ENCODE measurements at regions not wholly inside any gene's neighbourhood (a gene's known extent, or its start where the extent isn't known, plus 50 kb on each side); places are given as distances from the start of the nearest gene placed in this dataset.

DNA sequence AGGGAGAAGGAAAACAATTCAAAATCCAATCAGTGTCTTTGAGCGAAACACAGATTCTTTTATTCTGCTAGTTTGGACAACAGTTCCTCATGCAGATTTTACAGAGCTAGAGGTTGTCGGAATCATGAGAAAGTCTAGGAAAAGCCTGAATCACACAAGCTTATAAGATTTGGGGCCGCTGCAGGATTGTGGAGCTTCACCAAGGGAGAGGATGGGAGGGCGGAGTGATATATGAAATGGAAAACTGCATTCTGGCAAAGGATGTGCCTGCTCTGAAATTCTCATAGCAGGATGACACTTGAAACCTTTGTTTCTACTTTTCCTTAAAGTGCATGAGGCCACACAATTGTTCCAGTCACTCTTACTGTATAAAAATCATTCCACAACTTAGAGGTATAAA lies 134.3 kb downstream of the OR2K2 start:
- TF ChIP-seq, protein P1, sequence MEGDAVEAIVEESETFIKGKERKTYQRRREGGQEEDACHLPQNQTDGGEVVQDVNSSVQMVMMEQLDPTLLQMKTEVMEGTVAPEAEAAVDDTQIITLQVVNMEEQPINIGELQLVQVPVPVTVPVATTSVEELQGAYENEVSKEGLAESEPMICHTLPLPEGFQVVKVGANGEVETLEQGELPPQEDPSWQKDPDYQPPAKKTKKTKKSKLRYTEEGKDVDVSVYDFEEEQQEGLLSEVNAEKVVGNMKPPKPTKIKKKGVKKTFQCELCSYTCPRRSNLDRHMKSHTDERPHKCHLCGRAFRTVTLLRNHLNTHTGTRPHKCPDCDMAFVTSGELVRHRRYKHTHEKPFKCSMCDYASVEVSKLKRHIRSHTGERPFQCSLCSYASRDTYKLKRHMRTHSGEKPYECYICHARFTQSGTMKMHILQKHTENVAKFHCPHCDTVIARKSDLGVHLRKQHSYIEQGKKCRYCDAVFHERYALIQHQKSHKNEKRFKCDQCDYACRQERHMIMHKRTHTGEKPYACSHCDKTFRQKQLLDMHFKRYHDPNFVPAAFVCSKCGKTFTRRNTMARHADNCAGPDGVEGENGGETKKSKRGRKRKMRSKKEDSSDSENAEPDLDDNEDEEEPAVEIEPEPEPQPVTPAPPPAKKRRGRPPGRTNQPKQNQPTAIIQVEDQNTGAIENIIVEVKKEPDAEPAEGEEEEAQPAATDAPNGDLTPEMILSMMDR (IDR thresholded peaks at IDR 0.05): no peak
- TF ChIP-seq ZFX (IDR thresholded peaks at IDR 0.05; ENCODE audit: borderline replicate concordance): no peak
